WI38 (cell line): ENCODE measurements at regions not wholly inside any gene's neighbourhood (a gene's known extent, or its start where the extent isn't known, plus 50 kb on each side); places are given as distances from the start of the nearest gene placed in this dataset.

Experiments used
- H3K4me3 ChIP-seq: 2 replicates; pipeline ENCODE4 v1.5.1; 2011; ENCODE audit warnings: low read depth, mild to moderate bottlenecking, control low read depth, low read length
- TF ChIP-seq, protein P1 (sequence below): IDR thresholded peaks from 2 replicates; pipeline ENCODE4 v1.5.1; 2012; ENCODE audit warnings: low read depth, mild to moderate bottlenecking, control low read depth, low read length

DNA sequence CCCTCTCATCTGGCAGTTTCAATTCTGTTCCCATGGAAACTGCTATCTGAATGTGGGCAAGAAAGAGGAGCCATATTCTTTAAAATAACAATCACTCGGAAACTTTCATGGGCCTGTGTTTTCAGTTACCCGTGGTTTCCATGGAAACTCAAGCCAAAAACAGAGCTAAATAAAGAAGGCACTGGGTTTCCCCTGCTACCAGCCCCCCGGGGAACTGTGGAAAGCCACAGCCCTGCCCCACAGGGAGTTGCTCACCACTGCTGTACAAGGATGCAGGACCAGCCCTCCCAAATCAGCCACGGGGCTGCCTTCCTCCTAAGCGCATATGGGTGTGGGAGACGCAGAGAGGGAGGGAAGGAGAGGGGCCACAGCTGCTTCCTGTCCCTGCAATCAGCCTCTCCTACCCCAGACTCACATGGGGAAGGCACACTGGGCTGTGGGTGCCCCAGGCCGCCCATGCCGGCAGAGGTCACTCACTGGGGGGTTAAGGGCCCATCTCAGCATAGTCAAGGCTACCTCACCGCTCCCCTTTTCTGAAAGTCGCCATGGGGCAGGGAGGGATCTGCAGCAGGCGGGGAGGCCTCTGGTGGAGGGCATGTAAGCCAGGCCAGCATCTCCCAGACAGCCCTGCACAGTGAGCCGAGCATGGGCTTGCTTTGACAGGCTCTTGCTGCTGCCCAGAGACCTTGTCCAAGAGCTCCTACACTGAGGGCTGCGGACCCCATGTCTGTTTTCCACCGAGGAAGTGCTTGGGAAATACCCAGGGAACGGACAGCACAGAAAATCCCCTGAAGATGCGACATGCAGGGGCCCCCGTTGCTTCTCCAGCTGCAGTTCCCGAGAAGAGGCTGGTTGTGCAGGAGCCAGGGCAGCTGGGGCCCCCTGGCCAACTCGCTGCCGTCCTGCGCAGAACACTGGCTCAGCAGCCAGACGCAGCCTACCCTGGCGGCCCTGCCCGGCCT lies 157.3 kb upstream of the PPP2R2D start:
- TF ChIP-seq, protein P1, sequence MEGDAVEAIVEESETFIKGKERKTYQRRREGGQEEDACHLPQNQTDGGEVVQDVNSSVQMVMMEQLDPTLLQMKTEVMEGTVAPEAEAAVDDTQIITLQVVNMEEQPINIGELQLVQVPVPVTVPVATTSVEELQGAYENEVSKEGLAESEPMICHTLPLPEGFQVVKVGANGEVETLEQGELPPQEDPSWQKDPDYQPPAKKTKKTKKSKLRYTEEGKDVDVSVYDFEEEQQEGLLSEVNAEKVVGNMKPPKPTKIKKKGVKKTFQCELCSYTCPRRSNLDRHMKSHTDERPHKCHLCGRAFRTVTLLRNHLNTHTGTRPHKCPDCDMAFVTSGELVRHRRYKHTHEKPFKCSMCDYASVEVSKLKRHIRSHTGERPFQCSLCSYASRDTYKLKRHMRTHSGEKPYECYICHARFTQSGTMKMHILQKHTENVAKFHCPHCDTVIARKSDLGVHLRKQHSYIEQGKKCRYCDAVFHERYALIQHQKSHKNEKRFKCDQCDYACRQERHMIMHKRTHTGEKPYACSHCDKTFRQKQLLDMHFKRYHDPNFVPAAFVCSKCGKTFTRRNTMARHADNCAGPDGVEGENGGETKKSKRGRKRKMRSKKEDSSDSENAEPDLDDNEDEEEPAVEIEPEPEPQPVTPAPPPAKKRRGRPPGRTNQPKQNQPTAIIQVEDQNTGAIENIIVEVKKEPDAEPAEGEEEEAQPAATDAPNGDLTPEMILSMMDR: no peak
- H3K4me3 ChIP-seq: no peak overlapping the region

DNA sequence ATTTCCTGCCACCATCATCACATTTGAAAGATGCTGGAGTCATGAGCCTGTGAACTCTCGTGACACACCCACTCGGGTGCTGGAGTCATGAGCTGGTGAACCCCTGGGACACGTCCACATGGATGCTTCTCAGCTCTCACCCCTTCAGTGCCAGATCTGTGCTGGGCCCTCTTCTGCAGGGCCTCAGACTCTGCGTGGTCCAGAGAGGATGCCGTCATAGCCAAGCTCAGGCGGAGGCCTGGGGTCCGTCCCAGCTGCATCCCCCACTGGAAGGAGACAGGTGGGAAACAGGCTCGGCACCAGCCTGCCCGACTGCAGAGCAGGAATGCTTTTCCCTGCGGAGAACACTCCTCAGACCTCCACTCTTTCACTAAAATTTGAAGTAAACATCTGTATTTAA lies 156.5 kb upstream of the PPP2R2D start:
- TF ChIP-seq, protein P1: no peak
- no peak overlapping the region for H3K4me3 ChIP-seq

DNA sequence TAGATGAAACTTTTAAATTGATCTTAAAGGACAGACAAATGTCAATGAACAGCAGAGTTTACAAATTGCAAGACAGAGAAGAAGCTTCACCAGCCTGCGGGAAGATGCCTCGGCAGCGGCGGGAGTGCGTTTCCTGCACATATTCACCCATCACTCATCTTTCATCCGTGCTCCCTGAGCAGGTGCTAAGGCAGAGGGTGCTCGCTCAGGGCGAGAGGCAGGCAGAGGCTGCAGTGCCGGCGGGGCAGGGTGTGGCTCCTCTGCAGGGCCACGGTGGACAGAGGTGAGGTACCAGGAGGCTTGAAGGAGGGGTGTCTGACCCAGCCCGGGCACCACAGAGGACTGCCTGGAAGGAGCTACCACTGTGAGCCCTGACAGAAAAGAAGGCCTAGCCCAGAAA lies 155.2 kb upstream of the PPP2R2D start:
- H3K4me3 ChIP-seq: no peak overlapping the region
- TF ChIP-seq, protein P1: no peak

DNA sequence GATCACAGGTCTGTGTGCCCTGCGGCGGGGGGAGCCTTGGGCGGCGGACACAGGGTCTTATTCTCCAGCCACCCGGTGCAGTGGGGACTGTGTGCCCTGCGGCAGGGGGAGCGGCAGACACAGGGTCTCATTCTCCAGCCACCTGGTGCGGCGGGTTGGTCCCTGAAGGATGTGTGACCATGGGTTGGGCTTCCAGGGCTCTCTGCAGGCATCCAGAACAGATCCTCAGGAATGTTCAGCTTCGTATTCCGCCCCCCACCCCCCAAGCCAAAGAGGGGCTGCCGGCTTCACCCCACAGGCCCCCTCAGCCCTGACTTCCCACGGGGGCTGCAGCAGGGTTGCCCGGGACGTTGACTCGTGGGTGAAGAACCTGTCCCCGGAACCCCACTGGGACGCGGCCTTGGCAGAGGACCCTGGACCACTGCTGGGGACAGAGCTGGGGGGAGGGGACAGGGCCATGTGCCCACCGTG lies 154.5 kb upstream of the PPP2R2D start:
- TF ChIP-seq, protein P1: no peak
- no peak overlapping the region for H3K4me3 ChIP-seq

DNA sequence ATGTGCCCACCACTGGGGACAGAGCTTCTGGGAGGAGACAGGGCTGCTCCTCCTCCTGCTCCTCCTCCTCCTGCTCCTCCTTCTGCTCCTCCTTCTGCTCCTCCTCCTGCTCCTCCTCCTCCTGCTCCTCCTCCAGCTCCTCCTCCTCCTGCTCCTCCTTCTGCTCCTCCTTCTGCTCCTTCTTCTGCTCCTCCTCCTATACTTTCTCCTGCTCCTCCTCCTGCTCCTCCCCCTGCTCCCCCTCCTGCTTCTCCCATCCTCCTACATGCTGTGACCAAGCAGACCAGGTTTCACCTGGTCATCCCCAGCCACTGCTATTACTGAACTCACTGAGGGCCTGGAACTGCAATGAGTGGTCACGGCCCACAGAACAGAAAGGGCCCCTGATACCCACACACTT lies 154.0 kb upstream of the PPP2R2D start:
- TF ChIP-seq, protein P1: no peak
- no peak overlapping the region for H3K4me3 ChIP-seq

DNA sequence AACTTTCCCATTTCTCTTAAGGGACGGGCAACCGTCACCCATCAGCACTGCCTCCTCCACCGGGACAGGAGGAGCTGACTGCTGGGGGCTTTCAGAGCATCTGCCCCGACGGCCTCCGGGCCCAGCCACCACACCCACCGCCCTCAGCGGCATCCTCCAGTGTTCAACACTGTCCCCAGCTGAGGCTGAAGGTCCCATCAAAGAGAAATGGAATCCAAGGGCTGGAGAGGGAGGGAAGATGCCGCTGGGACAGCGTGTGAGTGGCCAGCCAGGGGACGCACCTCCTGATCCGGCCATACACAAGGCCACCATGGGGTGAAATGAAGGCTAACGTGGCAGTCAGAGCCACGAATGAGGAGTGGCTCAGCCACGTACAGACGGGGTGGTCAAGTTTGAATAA lies 153.6 kb upstream of the PPP2R2D start:
- H3K4me3 ChIP-seq: no peak overlapping the region
- TF ChIP-seq, protein P1: no peak

DNA sequence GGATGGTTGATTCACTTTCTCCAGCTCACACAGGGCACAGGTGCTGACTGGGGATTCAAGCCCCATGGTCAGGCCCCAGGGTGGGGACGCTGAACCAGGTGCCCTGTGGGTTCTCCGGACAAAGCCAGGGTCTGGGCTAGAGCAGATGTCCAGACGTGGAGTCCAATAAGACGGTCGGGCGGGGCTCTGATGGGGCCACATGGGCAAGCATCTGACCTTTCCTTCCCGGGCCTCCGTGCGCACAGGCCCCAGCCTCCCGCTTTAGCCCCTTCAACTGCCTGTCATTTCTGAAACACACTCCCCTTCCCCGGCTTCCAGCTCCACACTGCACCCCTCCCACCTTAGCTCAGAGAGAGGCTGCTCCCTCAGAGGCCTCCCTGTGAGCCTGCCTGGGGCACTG lies 153.0 kb upstream of the PPP2R2D start:
- TF ChIP-seq, protein P1: no peak
- no peak overlapping the region for H3K4me3 ChIP-seq
